ENCODE measurements at regions not wholly inside any gene's neighbourhood (a gene's known extent, or its start where the extent isn't known, plus 50 kb on each side); places are given as distances from the start of the nearest gene placed in this dataset.
"Not testable (repeated sequence)": the region's sequence is repeated elsewhere in the genome, so short reads cannot be mapped to it uniquely, and the experiment has no call there.

DNA sequence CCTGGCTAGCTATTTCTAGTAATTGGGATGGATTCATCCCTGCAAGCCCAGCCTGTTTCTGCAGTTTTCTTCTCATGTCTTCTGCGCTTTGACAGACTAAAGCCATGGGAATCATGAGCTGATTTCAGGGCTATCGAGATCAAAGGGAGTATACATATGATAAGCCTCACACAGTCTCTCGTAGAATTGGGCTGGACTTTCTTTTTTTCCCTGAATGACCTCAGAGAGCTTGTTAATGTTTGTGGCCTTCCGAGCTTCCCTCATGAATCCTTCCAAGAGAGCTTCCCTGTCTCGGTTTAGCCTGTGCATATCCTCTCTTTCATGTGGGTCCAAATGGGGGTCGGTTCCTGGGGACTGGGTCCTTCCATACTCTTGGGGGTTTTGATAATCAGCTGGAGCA, 130.3 kb downstream of the ADRA2C start (continued):
- TF ChIP-seq, protein P1, sequence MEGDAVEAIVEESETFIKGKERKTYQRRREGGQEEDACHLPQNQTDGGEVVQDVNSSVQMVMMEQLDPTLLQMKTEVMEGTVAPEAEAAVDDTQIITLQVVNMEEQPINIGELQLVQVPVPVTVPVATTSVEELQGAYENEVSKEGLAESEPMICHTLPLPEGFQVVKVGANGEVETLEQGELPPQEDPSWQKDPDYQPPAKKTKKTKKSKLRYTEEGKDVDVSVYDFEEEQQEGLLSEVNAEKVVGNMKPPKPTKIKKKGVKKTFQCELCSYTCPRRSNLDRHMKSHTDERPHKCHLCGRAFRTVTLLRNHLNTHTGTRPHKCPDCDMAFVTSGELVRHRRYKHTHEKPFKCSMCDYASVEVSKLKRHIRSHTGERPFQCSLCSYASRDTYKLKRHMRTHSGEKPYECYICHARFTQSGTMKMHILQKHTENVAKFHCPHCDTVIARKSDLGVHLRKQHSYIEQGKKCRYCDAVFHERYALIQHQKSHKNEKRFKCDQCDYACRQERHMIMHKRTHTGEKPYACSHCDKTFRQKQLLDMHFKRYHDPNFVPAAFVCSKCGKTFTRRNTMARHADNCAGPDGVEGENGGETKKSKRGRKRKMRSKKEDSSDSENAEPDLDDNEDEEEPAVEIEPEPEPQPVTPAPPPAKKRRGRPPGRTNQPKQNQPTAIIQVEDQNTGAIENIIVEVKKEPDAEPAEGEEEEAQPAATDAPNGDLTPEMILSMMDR (IDR thresholded peaks at IDR 0.05) = no peak
- TF ChIP-seq, protein P2, sequence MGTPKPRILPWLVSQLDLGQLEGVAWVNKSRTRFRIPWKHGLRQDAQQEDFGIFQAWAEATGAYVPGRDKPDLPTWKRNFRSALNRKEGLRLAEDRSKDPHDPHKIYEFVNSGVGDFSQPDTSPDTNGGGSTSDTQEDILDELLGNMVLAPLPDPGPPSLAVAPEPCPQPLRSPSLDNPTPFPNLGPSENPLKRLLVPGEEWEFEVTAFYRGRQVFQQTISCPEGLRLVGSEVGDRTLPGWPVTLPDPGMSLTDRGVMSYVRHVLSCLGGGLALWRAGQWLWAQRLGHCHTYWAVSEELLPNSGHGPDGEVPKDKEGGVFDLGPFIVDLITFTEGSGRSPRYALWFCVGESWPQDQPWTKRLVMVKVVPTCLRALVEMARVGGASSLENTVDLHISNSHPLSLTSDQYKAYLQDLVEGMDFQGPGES (IDR thresholded peaks at IDR 0.05; ENCODE audit: low read depth, low read length) = no peak
- TF ChIP-seq RCOR1 (IDR thresholded peaks at IDR 0.05; ENCODE audit: low read length) = no peak

DNA sequence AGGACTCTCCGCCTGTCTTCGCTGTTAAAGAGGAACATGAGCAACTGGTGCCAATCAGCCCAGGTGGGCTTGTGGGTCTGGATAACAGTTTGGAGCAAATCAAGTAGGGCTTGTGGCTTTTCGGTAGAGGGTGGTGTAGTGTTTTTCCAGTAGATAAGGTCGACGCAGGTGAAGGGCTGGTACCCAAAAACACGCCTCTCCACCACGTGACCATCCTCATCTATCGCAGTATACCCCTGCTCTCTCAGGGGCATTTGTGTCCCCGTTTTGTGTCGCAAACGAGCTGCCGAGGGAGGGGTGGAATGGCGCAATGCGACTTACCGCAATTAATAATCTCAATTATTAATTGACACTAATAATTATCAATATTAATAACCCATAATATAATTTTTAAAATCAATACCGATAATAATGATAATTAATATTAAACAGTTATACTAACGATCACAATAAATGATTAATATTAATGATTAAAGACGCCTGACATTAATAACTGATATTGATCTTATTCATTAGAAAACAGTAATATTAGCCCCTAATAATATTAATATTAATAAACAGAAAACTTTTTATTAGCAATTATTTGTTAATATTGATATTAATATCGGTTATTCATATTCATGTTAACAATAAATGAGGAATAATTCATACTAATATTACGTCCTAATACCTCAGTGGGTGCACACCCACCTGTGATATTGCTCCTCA, 130.8 kb downstream of the ADRA2C start:
- DNase-seq; H2AFZ ChIP-seq (ENCODE audit: low read depth); H3K27ac ChIP-seq (ENCODE audit: low read depth in 2 of 2, low read length in 1 of 2); H3K27me3 ChIP-seq (ENCODE audit: insufficient read depth); H3K4me3 ChIP-seq (ENCODE audit: low read depth in 2 of 2, low read length in 1 of 2); H3F3A ChIP-seq (replicated peaks; ENCODE audit: insufficient read depth); POLR2A ChIA-PET; H3K79me2 ChIP-seq (ENCODE audit: insufficient read depth); H3K4me2 ChIP-seq; H3K9ac ChIP-seq; H3K9me3 ChIP-seq; H3K36me3 ChIP-seq (replicated peaks in 1 of 2; ENCODE audit: control insufficient read depth in 1 of 2, insufficient read depth in 2 of 2, low read length in 1 of 2); H3K4me1 ChIP-seq (ENCODE audit: control insufficient read depth in 1 of 2, insufficient read depth in 2 of 2, low read depth in 1 of 2, low read length in 1 of 2); H3K9me2 ChIP-seq; H4K20me1 ChIP-seq (ENCODE audit: insufficient read depth): not testable (repeated sequence)
- CTCF ChIA-PET = interaction anchor here (1.2 kb wide), 1 partner anchor 16 kb away, joined by 3 read pairs; no protein-coding TSS in a partner anchor
- 44% methylated on average over 20 of the region's 20 CpGs for WGBS (ENCODE audit: low lambda C conversion rate)

DNA sequence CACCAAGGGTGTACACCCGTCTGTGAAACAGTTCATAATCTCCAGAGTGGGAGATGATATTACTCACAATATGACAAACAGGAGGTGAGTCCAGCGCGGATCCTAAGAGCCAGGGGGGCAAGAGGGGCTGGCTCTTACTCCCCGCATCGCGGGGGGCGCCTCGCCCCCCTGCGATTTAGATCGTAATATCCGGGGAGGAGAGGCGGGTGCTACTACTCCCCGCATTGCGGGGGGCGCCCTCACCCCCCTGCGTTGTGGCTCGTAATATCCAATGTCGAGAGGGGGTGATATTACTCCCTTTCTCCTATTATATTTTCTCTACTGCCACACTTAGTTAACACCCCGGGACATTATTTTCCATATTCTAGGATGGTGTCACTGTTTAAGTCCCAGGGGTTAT, 131.9 kb downstream of the ADRA2C start:
- POLR2A ChIA-PET = no interaction called here
- no peaks in the 10 kb centered on the region for H3K9me2 ChIP-seq
- H3K4me3 ChIP-seq (ENCODE audit: low read depth in 2 of 2, low read length in 1 of 2) = no peak overlapping the region
- CTCF ChIA-PET = no interaction called here
- no peaks in the 10 kb centered on the region for H3K36me3 ChIP-seq (replicated peaks in 1 of 2; ENCODE audit: control insufficient read depth in 1 of 2, insufficient read depth in 2 of 2, low read length in 1 of 2)
- no peak for TF ChIP-seq SMC3 (IDR thresholded peaks at IDR 0.05; ENCODE audit: low read depth, low read length)
- TF ChIP-seq, protein P3, sequence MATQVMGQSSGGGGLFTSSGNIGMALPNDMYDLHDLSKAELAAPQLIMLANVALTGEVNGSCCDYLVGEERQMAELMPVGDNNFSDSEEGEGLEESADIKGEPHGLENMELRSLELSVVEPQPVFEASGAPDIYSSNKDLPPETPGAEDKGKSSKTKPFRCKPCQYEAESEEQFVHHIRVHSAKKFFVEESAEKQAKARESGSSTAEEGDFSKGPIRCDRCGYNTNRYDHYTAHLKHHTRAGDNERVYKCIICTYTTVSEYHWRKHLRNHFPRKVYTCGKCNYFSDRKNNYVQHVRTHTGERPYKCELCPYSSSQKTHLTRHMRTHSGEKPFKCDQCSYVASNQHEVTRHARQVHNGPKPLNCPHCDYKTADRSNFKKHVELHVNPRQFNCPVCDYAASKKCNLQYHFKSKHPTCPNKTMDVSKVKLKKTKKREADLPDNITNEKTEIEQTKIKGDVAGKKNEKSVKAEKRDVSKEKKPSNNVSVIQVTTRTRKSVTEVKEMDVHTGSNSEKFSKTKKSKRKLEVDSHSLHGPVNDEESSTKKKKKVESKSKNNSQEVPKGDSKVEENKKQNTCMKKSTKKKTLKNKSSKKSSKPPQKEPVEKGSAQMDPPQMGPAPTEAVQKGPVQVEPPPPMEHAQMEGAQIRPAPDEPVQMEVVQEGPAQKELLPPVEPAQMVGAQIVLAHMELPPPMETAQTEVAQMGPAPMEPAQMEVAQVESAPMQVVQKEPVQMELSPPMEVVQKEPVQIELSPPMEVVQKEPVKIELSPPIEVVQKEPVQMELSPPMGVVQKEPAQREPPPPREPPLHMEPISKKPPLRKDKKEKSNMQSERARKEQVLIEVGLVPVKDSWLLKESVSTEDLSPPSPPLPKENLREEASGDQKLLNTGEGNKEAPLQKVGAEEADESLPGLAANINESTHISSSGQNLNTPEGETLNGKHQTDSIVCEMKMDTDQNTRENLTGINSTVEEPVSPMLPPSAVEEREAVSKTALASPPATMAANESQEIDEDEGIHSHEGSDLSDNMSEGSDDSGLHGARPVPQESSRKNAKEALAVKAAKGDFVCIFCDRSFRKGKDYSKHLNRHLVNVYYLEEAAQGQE (IDR thresholded peaks at IDR 0.05; ENCODE audit: low read depth, low read length) = no peak
- TF ChIP-seq RAD21 (IDR thresholded peaks at IDR 0.05; ENCODE audit: low read length) = no peak
- TF ChIP-seq FOXJ3 (CRISPR knock-in tag; IDR thresholded peaks at IDR 0.05) = no peak
- TF ChIP-seq FOSL2 (IDR thresholded peaks at IDR 0.05; ENCODE audit: borderline replicate concordance, low read depth) = no peak
- no peak for TF ChIP-seq EZH2phosphoT487 (IDR thresholded peaks at IDR 0.05; ENCODE audit: borderline replicate concordance, low read depth)
- TF ChIP-seq, protein P4, sequence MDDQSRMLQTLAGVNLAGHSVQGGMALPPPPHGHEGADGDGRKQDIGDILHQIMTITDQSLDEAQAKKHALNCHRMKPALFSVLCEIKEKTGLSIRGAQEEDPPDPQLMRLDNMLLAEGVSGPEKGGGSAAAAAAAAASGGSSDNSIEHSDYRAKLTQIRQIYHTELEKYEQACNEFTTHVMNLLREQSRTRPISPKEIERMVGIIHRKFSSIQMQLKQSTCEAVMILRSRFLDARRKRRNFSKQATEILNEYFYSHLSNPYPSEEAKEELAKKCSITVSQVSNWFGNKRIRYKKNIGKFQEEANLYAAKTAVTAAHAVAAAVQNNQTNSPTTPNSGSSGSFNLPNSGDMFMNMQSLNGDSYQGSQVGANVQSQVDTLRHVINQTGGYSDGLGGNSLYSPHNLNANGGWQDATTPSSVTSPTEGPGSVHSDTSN (IDR thresholded peaks at IDR 0.05) = no peak
- no peaks in the 10 kb centered on the region for H3K4me1 ChIP-seq (ENCODE audit: control insufficient read depth in 1 of 2, insufficient read depth in 2 of 2, low read depth in 1 of 2, low read length in 1 of 2)
- no peak overlapping the region for H2AFZ ChIP-seq (ENCODE audit: low read depth)
- no peaks in the 10 kb centered on the region for H3K79me2 ChIP-seq (ENCODE audit: insufficient read depth)
- no peak for DNase-seq
- no peak overlapping the region for H3K4me2 ChIP-seq
- H3K9me3 ChIP-seq = no peaks in the 10 kb centered on the region
- H3K27ac ChIP-seq (ENCODE audit: low read depth in 2 of 2, low read length in 1 of 2) = no peak overlapping the region
- no peaks in the 10 kb centered on the region for H3K27me3 ChIP-seq (ENCODE audit: insufficient read depth)
- H3F3A ChIP-seq (replicated peaks; ENCODE audit: insufficient read depth) = no peaks in the 10 kb centered on the region
- no peak overlapping the region for H3K9ac ChIP-seq
- WGBS (ENCODE audit: low lambda C conversion rate) = 41% methylated on average over 19 of the region's 19 CpGs
- H4K20me1 ChIP-seq (ENCODE audit: insufficient read depth) = no peaks in the 10 kb centered on the region

DNA sequence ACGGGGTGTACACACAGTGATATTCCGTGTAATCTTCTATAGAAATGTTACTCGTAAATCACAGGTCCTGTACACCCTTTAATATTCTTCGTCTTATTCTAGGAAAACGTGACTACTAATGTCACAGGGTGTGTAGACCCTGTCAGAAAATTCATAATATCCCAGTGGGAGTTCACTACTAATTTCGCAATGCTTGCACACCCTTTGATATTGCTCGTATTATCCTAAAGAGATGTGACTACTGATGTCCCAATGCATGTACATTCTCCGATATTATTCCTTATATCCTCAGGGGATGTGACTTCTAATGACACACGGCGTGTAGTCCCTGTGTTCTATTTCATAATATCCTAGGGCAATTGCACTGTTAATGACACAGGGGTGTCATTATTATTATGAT, 132.7 kb downstream of the ADRA2C start:
- POLR2A ChIA-PET; H3F3A ChIP-seq (replicated peaks; ENCODE audit: insufficient read depth); H3K79me2 ChIP-seq (ENCODE audit: insufficient read depth); DNase-seq; H3K9me2 ChIP-seq; H3K36me3 ChIP-seq (replicated peaks in 1 of 2; ENCODE audit: control insufficient read depth in 1 of 2, insufficient read depth in 2 of 2, low read length in 1 of 2); H3K27ac ChIP-seq (ENCODE audit: low read depth in 2 of 2, low read length in 1 of 2); H3K27me3 ChIP-seq (ENCODE audit: insufficient read depth); H3K4me1 ChIP-seq (ENCODE audit: control insufficient read depth in 1 of 2, insufficient read depth in 2 of 2, low read depth in 1 of 2, low read length in 1 of 2); H4K20me1 ChIP-seq (ENCODE audit: insufficient read depth); H3K4me3 ChIP-seq (ENCODE audit: low read depth in 2 of 2, low read length in 1 of 2); H2AFZ ChIP-seq (ENCODE audit: low read depth); H3K4me2 ChIP-seq; CTCF ChIA-PET; H3K9me3 ChIP-seq; H3K9ac ChIP-seq: not testable (repeated sequence)
- 28% methylated on average over 10 of the region's 10 CpGs for WGBS (ENCODE audit: low lambda C conversion rate)
